H9 (cell line): ENCODE measurements at regions not wholly inside any gene's neighbourhood (a gene's known extent, or its start where the extent isn't known, plus 50 kb on each side); places are given as distances from the start of the nearest gene placed in this dataset.

Experiments
- DNase-seq: peaks from one replicate; pipeline ENCODE4 v3.0.0-alpha.2; 2017
- H2AFZ ChIP-seq: one replicate; pipeline ENCODE4 v1.6.1; 2013; ENCODE audit warnings: mild to moderate bottlenecking, low read length, control low read depth, moderate library complexity
- H2AK5ac ChIP-seq: 2 replicates; pipeline ENCODE4 v1.6.1; 2013; ENCODE audit warnings: low read length, control low read depth, mixed read lengths; ENCODE audit not compliant: insufficient read length
- H2BK120ac ChIP-seq: one replicate; pipeline ENCODE4 v1.6.1; 2013; ENCODE audit warnings: low read depth, mild to moderate bottlenecking, low read length, control low read depth, inconsistent platforms; ENCODE audit not compliant: poor library complexity, severe bottlenecking
- H2BK12ac ChIP-seq: 2 replicates; pipeline ENCODE4 v1.6.1; 2013; ENCODE audit warnings: low read length, control low read depth, mixed read lengths, low read depth; ENCODE audit not compliant: insufficient read length
- H2BK15ac ChIP-seq: 2 replicates; pipeline ENCODE4 v1.6.1; 2013; ENCODE audit warnings: low read depth, low read length, control low read depth
- H2BK20ac ChIP-seq: one replicate; pipeline ENCODE4 v1.6.1; 2013; ENCODE audit warnings: low read depth, mild to moderate bottlenecking, low read length, control low read depth, inconsistent platforms; ENCODE audit not compliant: poor library complexity, severe bottlenecking
- H2BK5ac ChIP-seq: 2 replicates; pipeline ENCODE4 v1.6.1; 2013; ENCODE audit warnings: low read length, control low read depth, mixed read lengths; ENCODE audit not compliant: insufficient read length
- H3K14ac ChIP-seq: 2 replicates; pipeline ENCODE4 v1.6.1; 2013; ENCODE audit warnings: low read length, control low read depth; ENCODE audit not compliant: insufficient read depth
- H3K18ac ChIP-seq: 2 replicates; pipeline ENCODE4 v1.6.1; 2013; ENCODE audit warnings: low read depth, mild to moderate bottlenecking, mixed read lengths, low read length, control low read depth; ENCODE audit not compliant: insufficient read length
- H3K23ac ChIP-seq: 2 replicates; pipeline ENCODE4 v1.6.1; 2013; ENCODE audit warnings: low read length, control low read depth, mixed read lengths, low read depth; ENCODE audit not compliant: insufficient read length
- H3K23me2 ChIP-seq: 2 replicates; pipeline ENCODE4 v1.6.1; 2013; ENCODE audit warnings: low read depth, mild to moderate bottlenecking, mixed read lengths, low read length, control low read depth; ENCODE audit not compliant: insufficient read length, poor library complexity, severe bottlenecking
- H3K27ac ChIP-seq: 2 replicates; pipeline ENCODE4 v1.5.1; 2013; ENCODE audit warnings: low read length, control low read depth, mixed read lengths, low read depth; ENCODE audit not compliant: insufficient read length
- H3K27me3 ChIP-seq: 2 replicates; pipeline ENCODE4 v1.6.1; 2013; ENCODE audit warnings: low read length, control low read depth, inconsistent platforms; ENCODE audit not compliant: insufficient read depth
- H3K4ac ChIP-seq: 2 replicates; pipeline ENCODE4 v1.6.1; 2013; ENCODE audit warnings: low read depth, mild to moderate bottlenecking, control low read depth, inconsistent platforms, low read length, moderate library complexity
- H3K4me1 ChIP-seq: 2 replicates; pipeline ENCODE4 v1.6.1; 2013; ENCODE audit warnings: low read length, control low read depth, inconsistent platforms; ENCODE audit not compliant: insufficient read depth
- H3K4me2 ChIP-seq: 2 replicates; pipeline ENCODE4 v1.6.1; 2013; ENCODE audit warnings: low read length, control low read depth, mixed read lengths; ENCODE audit not compliant: insufficient read length, insufficient read depth
- H3K56ac ChIP-seq: 2 replicates; pipeline ENCODE4 v1.6.1; 2013; ENCODE audit warnings: low read depth, mild to moderate bottlenecking, mixed read lengths, low read length, control low read depth; ENCODE audit not compliant: insufficient read length
- H3K79me1 ChIP-seq: 2 replicates; pipeline ENCODE4 v1.6.1; 2013; ENCODE audit warnings: low read depth, mild to moderate bottlenecking, moderate library complexity, low read length, control low read depth, inconsistent platforms; ENCODE audit not compliant: insufficient read depth, poor library complexity, severe bottlenecking
- H3K79me2 ChIP-seq: 2 replicates; pipeline ENCODE4 v1.6.1; 2013; ENCODE audit warnings: low read length, control low read depth, inconsistent platforms; ENCODE audit not compliant: insufficient read depth
- H3K9ac ChIP-seq: 2 replicates; pipeline ENCODE4 v1.6.1; 2013; ENCODE audit warnings: low read length, control low read depth, mixed read lengths; ENCODE audit not compliant: insufficient read length; ENCODE audit errors: extremely low read depth
- H3K9me3 ChIP-seq: one replicate; pipeline ENCODE4 v1.6.1; 2013; ENCODE audit warnings: low read depth, low read length, inconsistent platforms; ENCODE audit not compliant: control insufficient read depth
- H3T11ph ChIP-seq: one replicate; pipeline ENCODE4 v1.6.1; 2013; ENCODE audit warnings: mild to moderate bottlenecking, low read length, control low read depth, inconsistent platforms
- H4K20me1 ChIP-seq: one replicate; pipeline ENCODE4 v1.6.1; 2013; ENCODE audit not compliant: control insufficient read depth, insufficient read length, insufficient read depth
- H4K5ac ChIP-seq: 2 replicates; pipeline ENCODE4 v1.6.1; 2013; ENCODE audit warnings: low read depth, mild to moderate bottlenecking, mixed read lengths, low read length, control low read depth; ENCODE audit not compliant: insufficient read length
- H4K8ac ChIP-seq: replicated peaks from 2 replicates; pipeline ENCODE4 v1.6.1; 2013; ENCODE audit warnings: low read length, control low read depth, mixed read lengths, low read depth; ENCODE audit not compliant: insufficient read length
- H4K91ac ChIP-seq: 2 replicates; pipeline ENCODE4 v1.6.1; 2013; ENCODE audit warnings: low read depth, mild to moderate bottlenecking, moderate library complexity, mixed read lengths, low read length, control low read depth; ENCODE audit not compliant: insufficient read length
- H3K27ac Mint-ChIP-seq, 3 experiments: 2 replicates in 2 of 3; 3 replicates in 1 of 3; pipeline ENCODE4 v1.8.0; 2020 to 2021; ENCODE audit warnings: mixed read lengths in 3 of 3, mild to moderate bottlenecking in 1 of 3, moderate library complexity in 1 of 3
- H3K27me3 Mint-ChIP-seq: 2 replicates; pipeline ENCODE4 v1.8.0; 2021; ENCODE audit warnings: low read depth, mild to moderate bottlenecking, moderate library complexity, mixed read lengths
- H3K36me3 Mint-ChIP-seq, 3 experiments: 2 replicates in 2 of 3; 3 replicates in 1 of 3; pipeline ENCODE4 v1.8.0; 2020 to 2021; ENCODE audit warnings: low read depth in 3 of 3, mixed read lengths in 3 of 3; ENCODE audit not compliant: insufficient read depth in 1 of 3
- H3K4me1 Mint-ChIP-seq, 2 experiments: 2 replicates each; pipeline ENCODE4 v1.8.0; 2020; ENCODE audit warnings: mixed read lengths in 2 of 2
- H3K4me3 Mint-ChIP-seq, 2 experiments: 2 replicates in 1 of 2; 3 replicates in 1 of 2; pipeline ENCODE4 v1.8.0; 2020 to 2021; ENCODE audit warnings: mild to moderate bottlenecking in 2 of 2, mixed read lengths in 2 of 2, moderate library complexity in 1 of 2
- H3K9me3 Mint-ChIP-seq, 2 experiments: 2 replicates in 1 of 2; 3 replicates in 1 of 2; pipeline ENCODE4 v1.8.0; 2020; ENCODE audit warnings: mild to moderate bottlenecking in 2 of 2, mixed read lengths in 2 of 2, moderate library complexity in 1 of 2
- CTCF ChIP-seq: fragments of 200-600 bp; sonication (generic); conservative IDR thresholded peaks from 3 replicates; pipeline ENCODE4 v1.8.0; 2021; ENCODE audit warnings: antibody characterized with exemption, mild to moderate bottlenecking
- WGBS: extraction: QIAGEN DNeasy Blood & Tissue Kit; methylation state at CpG from one replicate; pipeline ENCODE4 v1.1.7; 2013; ENCODE audit warnings: missing lambda C conversion rate, low lambda C conversion rate, mixed read lengths; ENCODE audit not compliant: insufficient read length; ENCODE audit errors: extremely low coverage; 5-methylcytosine and 5-hydroxymethylcytosine counted together

GRCh38 chr4:184933311-184933710 lies 85.0 kb upstream of the HELT start:
- Histone ChIP-seq H3K79me1 (no peaks in the 10 kb centered on the region), H3T11ph (no peak overlapping the region), H2BK15ac (no peak overlapping the region), H3K4me1 (no peaks in the 10 kb centered on the region; the same call in 1 of the 2 replicates), H3K9ac (no peak overlapping the region), H3K14ac (no peak overlapping the region), H3K27me3 (no peaks in the 10 kb centered on the region), H2BK12ac (no peak overlapping the region), H2BK20ac (no peak overlapping the region), H2BK120ac (no peak overlapping the region), H3K9me3 (no peaks in the 10 kb centered on the region), H2AFZ (no peak overlapping the region), H3K23me2 (no peaks in the 10 kb centered on the region), H4K91ac (no peak overlapping the region), H3K27ac (no peak overlapping the region), H3K79me2 (no peaks in the 10 kb centered on the region), H4K5ac (no peak overlapping the region), H3K56ac (no peak overlapping the region), H4K20me1 (no peaks in the 10 kb centered on the region), H2BK5ac (no peak overlapping the region), H2AK5ac (no peak overlapping the region), H3K4ac (no peak overlapping the region), H4K8ac (no peak overlapping the region), H3K23ac (no peak overlapping the region), H3K18ac (no peak overlapping the region), H3K4me2 (no peak overlapping the region)
- peaks cover 5 to 6% of the 10 kb centered on the region in 2 experiments for H3K9me3 Mint-ChIP-seq
- H3K4me3 Mint-ChIP-seq, result no peak overlapping the region
- no peak for DNase-seq
- TF ChIP-seq CTCF, result no peak
- no CpG with 5 or more reads among the region's 1 CpG for WGBS
- H3K27ac Mint-ChIP-seq, result no peak overlapping the region
- H3K27me3 Mint-ChIP-seq, result no peaks in the 10 kb centered on the region
- no peaks in the 10 kb centered on the region for H3K36me3 Mint-ChIP-seq
- H3K4me1 Mint-ChIP-seq, result peaks cover 8 to 13% of the 10 kb centered on the region in 2 experiments
